Testis (tissue), 2 donors: ENCODE measurements at regions not wholly inside any gene's neighbourhood (a gene's known extent, or its start where the extent isn't known, plus 50 kb on each side); places are given as distances from the start of the nearest gene placed in this dataset.

Source experiments
- POLR2A ChIP-seq: fragments of 450-650 bp; IDR thresholded peaks from one replicate; pipeline ENCODE4 v1.6.1; 2017; ENCODE audit warnings: antibody characterized with exemption, mild to moderate bottlenecking, moderate library complexity
- TF ChIP-seq, protein P1 (sequence below), 3 experiments: fragments of 450-650 bp in 2 of 3; fragments of 200-600 bp in 1 of 3; sonication (generic) in 1 of 3; IDR thresholded peaks; one replicate each; pipeline ENCODE4 v1.5.1; 2016 to 2019; ENCODE audit warnings: antibody characterized with exemption in 3 of 3, mild to moderate bottlenecking in 2 of 3, moderate library complexity in 1 of 3

DNA sequence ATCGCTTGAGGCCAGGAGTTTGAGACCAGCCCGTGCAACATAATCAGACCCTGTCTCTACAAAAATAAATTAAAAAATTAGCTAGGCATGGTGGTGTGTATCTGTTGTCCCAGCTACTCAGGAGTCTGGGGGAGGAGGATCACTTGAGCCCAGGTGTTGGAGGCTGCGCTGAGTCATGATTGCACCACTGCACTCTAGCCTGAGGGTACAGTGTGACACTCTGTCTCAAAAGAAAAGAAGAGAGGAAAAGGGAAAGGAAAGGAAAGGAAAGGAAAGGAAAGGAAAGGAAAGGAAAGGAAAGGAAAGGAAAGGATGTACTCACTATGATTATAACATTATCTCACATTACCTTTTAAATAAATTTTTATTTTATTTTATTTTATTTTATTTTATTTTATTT lies 56.5 kb upstream of the MPP7 start:
- TF ChIP-seq, protein P1, sequence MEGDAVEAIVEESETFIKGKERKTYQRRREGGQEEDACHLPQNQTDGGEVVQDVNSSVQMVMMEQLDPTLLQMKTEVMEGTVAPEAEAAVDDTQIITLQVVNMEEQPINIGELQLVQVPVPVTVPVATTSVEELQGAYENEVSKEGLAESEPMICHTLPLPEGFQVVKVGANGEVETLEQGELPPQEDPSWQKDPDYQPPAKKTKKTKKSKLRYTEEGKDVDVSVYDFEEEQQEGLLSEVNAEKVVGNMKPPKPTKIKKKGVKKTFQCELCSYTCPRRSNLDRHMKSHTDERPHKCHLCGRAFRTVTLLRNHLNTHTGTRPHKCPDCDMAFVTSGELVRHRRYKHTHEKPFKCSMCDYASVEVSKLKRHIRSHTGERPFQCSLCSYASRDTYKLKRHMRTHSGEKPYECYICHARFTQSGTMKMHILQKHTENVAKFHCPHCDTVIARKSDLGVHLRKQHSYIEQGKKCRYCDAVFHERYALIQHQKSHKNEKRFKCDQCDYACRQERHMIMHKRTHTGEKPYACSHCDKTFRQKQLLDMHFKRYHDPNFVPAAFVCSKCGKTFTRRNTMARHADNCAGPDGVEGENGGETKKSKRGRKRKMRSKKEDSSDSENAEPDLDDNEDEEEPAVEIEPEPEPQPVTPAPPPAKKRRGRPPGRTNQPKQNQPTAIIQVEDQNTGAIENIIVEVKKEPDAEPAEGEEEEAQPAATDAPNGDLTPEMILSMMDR (IDR thresholded peaks at IDR 0.05): no peak
- TF ChIP-seq POLR2A: no peak
